ENCODE measurements at regions not wholly inside any gene's neighbourhood (a gene's known extent, or its start where the extent isn't known, plus 50 kb on each side); places are given as distances from the start of the nearest gene placed in this dataset.

DNA sequence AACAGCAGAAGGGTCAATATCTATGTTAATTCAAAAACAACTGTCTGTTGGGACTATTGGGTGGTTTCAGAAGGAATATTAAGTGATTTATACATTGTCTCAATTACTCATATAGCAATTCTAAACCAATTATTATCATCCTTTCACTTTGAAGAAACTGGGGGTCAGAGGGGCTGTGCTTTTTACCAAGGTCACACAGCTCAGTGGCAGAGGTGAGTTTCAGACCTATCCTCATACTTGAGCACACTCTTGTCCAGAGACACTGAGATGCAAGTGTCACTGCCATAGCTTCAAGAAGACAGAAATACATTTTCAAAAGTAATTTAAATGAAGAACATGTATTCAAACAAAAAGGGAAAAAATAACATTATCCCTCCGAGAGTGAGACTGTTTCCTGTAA is 195.3 kb downstream of the ARL4A start:
- H3K36me3 ChIP-seq = no peaks in the 10 kb centered on the region
- no peak for DNase-seq
- TF ChIP-seq, protein P1, sequence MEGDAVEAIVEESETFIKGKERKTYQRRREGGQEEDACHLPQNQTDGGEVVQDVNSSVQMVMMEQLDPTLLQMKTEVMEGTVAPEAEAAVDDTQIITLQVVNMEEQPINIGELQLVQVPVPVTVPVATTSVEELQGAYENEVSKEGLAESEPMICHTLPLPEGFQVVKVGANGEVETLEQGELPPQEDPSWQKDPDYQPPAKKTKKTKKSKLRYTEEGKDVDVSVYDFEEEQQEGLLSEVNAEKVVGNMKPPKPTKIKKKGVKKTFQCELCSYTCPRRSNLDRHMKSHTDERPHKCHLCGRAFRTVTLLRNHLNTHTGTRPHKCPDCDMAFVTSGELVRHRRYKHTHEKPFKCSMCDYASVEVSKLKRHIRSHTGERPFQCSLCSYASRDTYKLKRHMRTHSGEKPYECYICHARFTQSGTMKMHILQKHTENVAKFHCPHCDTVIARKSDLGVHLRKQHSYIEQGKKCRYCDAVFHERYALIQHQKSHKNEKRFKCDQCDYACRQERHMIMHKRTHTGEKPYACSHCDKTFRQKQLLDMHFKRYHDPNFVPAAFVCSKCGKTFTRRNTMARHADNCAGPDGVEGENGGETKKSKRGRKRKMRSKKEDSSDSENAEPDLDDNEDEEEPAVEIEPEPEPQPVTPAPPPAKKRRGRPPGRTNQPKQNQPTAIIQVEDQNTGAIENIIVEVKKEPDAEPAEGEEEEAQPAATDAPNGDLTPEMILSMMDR (IDR thresholded peaks at IDR 0.05) = no peak
- intact Hi-C loops (cut with DNase I; ENCODE audit: low total_unique reads) = no loop called here
- H3K4me3 ChIP-seq = no peak overlapping the region
- H3K27me3 ChIP-seq = no peaks in the 10 kb centered on the region
- no peaks in the 10 kb centered on the region for H3K9me3 ChIP-seq
- no peak overlapping the region for H3K27ac ChIP-seq
- no peaks in the 10 kb centered on the region for H3K4me1 ChIP-seq

DNA sequence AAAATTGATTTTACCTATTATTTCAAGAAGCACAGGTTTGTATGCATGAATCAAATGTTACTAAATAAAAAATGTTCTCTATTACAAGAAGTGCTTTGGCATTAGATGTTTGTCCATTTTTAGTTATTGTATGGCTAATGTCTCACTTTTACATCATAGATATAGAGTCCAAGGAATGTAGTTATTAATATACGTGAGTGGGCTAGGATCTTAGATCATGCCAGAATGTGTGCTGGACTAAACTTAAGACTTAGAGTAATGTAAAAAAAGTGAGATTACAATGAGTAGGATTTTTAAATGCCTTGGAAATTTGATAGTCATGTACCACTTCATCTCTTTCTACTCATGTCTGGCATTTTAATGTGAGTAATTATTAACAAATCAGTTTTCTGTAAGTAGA is 196.6 kb downstream of the ARL4A start:
- no peak for DNase-seq
- Histone ChIP-seq H3K9me3 (no peaks in the 10 kb centered on the region), H3K36me3 (no peaks in the 10 kb centered on the region), H3K27ac (no peak overlapping the region), H3K4me3 (no peak overlapping the region), H3K27me3 (no peaks in the 10 kb centered on the region), H3K4me1 (peaks cover 0 to 5% (median 0%) of the 10 kb centered on the region in 4 donors)
- TF ChIP-seq, protein P1 (IDR thresholded peaks at IDR 0.05) = no peak
- intact Hi-C loops (cut with DNase I; ENCODE audit: low total_unique reads) = no loop called here

DNA sequence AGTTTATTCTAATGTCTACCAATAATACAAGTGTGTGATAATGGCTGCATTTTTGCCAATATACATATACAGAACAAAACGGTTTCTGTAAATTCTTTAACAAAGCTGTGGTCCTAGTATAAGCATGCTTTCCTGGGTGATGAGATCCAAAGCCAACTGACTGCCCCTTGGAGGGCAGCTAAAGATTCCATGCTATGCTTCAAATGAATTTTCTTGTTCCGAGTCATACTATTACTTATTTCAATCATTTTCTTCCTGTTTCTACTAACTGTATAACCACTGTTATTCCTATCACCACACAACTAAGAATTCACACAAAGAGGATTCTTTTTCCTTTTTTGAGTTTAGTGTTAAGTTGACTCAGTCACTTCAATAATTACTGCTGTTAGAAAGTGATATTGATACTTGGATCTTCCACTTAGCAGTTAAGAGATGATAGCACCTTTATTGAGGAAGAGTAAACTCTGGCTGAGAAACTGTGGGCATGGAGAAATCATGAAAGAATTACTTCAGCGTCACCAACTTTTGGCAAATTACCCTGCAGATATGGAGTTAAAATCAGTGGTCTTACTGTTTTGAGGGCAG is 197.5 kb downstream of the ARL4A start:
- Histone ChIP-seq H3K4me1 (peaks cover 0 to 10% (median 2%) of the 10 kb centered on the region in 4 donors), H3K27ac (no peak overlapping the region), H3K4me3 (no peak overlapping the region), H3K27me3 (no peaks in the 10 kb centered on the region), H3K9me3 (no peaks in the 10 kb centered on the region), H3K36me3 (no peaks in the 10 kb centered on the region)
- TF ChIP-seq, protein P1 (IDR thresholded peaks at IDR 0.05) = no peak
- no peak for DNase-seq
- intact Hi-C loops (cut with DNase I; ENCODE audit: low total_unique reads) = no loop called here

DNA sequence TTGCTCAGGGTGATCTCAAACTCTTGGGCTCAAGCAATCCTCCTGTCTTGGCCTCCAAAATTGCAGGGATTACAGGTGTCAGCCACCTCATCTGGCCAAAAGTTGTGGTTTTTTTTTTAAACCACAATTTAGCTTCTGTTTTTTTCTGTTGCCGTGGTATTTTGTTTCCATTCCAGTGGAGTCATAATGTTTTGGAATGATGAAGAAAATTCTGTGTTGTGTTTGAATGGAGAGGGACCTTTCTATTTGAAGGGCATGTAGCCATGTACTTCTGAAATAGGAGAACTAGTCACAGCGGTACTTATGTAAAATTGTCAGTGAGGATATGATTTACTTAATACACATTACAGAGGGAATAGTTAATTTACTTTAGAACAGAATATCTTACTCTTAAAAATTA is 201.3 kb downstream of the ARL4A start:
- Histone ChIP-seq H3K27ac (no peak overlapping the region), H3K27me3 (no peaks in the 10 kb centered on the region), H3K36me3 (no peaks in the 10 kb centered on the region), H3K4me1 (peaks cover 0 to 10% (median 2%) of the 10 kb centered on the region in 4 donors), H3K4me3 (no peak overlapping the region), H3K9me3 (no peaks in the 10 kb centered on the region)
- TF ChIP-seq, protein P1 (IDR thresholded peaks at IDR 0.05) = no peak
- no peak for DNase-seq
- intact Hi-C loops (cut with DNase I; ENCODE audit: low total_unique reads) = no loop called here

DNA sequence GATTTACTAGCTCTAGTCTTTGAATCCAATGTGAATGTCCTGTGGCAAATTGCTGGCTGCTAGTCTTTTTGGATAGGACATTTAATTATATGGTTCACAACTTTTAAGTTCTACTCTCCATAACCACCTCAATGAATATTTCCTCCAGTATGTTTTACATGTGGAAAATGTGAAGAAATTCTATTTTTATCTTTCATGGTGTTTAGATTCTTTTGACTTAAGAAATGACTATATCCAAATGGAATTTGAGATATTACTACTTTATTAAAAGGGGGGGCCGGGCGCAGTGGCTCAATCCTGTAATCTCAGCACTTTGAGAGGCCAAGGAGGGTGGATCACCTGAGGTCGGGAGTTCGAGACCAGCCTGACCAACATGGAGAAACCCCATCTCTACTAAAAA is 202.0 kb downstream of the ARL4A start:
- TF ChIP-seq, protein P1 (IDR thresholded peaks at IDR 0.05) = no peak
- Histone ChIP-seq H3K9me3 (no peaks in the 10 kb centered on the region), H3K36me3 (no peaks in the 10 kb centered on the region), H3K4me1 (peaks cover 0 to 10% (median 2%) of the 10 kb centered on the region in 4 donors), H3K4me3 (no peak overlapping the region), H3K27ac (no peak overlapping the region), H3K27me3 (no peaks in the 10 kb centered on the region)
- no peak for DNase-seq
- intact Hi-C loops (cut with DNase I; ENCODE audit: low total_unique reads) = no loop called here

DNA sequence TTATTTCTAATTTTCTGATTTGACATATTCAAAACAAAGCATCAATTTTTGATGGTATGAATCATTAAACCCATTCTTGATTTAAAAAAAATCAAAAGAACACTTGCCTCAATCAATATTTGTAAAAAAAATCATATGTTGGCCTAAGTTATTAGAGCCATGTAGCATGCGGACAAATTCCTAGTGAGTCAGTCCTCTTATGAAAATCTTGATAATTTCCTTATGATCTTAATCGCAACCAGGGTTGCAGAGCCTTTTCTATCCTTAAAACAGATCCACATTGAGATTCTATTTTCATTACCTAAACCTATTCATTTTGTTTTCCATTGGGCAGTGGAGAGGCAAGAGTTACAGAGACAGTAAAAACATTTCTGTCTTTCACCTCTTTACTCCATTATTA is 203.2 kb downstream of the ARL4A start:
- no peaks in the 10 kb centered on the region for H3K27me3 ChIP-seq
- no peaks in the 10 kb centered on the region for H3K9me3 ChIP-seq
- H3K27ac ChIP-seq = no peak overlapping the region
- peaks cover 0 to 10% (median 2%) of the 10 kb centered on the region in 4 donors for H3K4me1 ChIP-seq
- intact Hi-C loops (cut with DNase I; ENCODE audit: low total_unique reads) = no loop called here
- TF ChIP-seq, protein P1 (IDR thresholded peaks at IDR 0.05) = no peak
- no peak overlapping the region for H3K4me3 ChIP-seq
- DNase-seq = no peak
- no peaks in the 10 kb centered on the region for H3K36me3 ChIP-seq
